Vagina (tissue), 2 donors: ENCODE measurements at regions not wholly inside any gene's neighbourhood (a gene's known extent, or its start where the extent isn't known, plus 50 kb on each side); places are given as distances from the start of the nearest gene placed in this dataset.

Experiments
- DNase-seq, 2 donors: peaks; one replicate each; pipeline ENCODE4 v3.0.0-alpha.2; 2017; ENCODE audit errors: extremely low spot score in 2 of 2
- H3K27ac ChIP-seq: fragments of 200-600 bp; sonication (generic); one replicate; pipeline ENCODE4 v1.5.1; 2019
- H3K27me3 ChIP-seq: fragments of 200-600 bp; sonication (generic); one replicate; pipeline ENCODE4 v1.5.1; 2019
- H3K36me3 ChIP-seq, 2 donors: fragments of 200-600 bp; sonication (generic); one replicate each; pipeline ENCODE4 v1.5.1; 2017 to 2019
- H3K4me1 ChIP-seq: fragments of 200-600 bp; sonication (generic); one replicate; pipeline ENCODE4 v1.5.1; 2019
- H3K4me3 ChIP-seq, 2 donors: fragments of 200-600 bp; sonication (generic); 1 replicate in 1 of 2; 2 replicates in 1 of 2; pipeline ENCODE4 v1.5.1; 2016 to 2019
- H3K9me3 ChIP-seq: fragments of 200-600 bp; sonication (generic); one replicate; pipeline ENCODE4 v1.5.1; 2019
- POLR2A ChIP-seq, 2 donors: fragments of 450-650 bp; IDR thresholded peaks; one replicate each; pipeline ENCODE4 v1.6.1; 2017; ENCODE audit warnings: antibody characterized with exemption in 2 of 2, mild to moderate bottlenecking in 2 of 2, moderate library complexity in 2 of 2
- POLR2AphosphoS5 ChIP-seq, 2 donors: sonication (generic); formaldehyde crosslinking; IDR thresholded peaks; one replicate each; pipeline ENCODE4 v1.9.0; 2017; ENCODE audit warnings: antibody characterized with exemption in 2 of 2, mild to moderate bottlenecking in 2 of 2, low read depth in 1 of 2; ENCODE audit not compliant: insufficient read depth in 1 of 2
- intact Hi-C: fragments of 100-400 bp; cut with DNase I; formaldehyde crosslinking; loops from one replicate; pipeline ENCODE4 v1.15.1; 2023
- TF ChIP-seq, protein P1 (sequence below), 3 experiments: fragments of 450-650 bp in 2 of 3; fragments of 200-600 bp in 1 of 3; sonication (generic) in 1 of 3; IDR thresholded peaks; one replicate each; pipeline ENCODE4 v1.5.1; 2017 to 2019; ENCODE audit warnings: antibody characterized with exemption in 3 of 3, mild to moderate bottlenecking in 2 of 3, moderate library complexity in 2 of 3

GRCh38 chr10:57031346-57031745 lies 670.3 kb upstream of the ZWINT start:
- Histone ChIP-seq H3K36me3 (no peaks in the 10 kb centered on the region), H3K4me1 (no peaks in the 10 kb centered on the region), H3K4me3 (no peak overlapping the region), H3K9me3 (no peaks in the 10 kb centered on the region), H3K27ac (no peak overlapping the region), H3K27me3 (no peaks in the 10 kb centered on the region)
- intact Hi-C loops: no loop called here
- DNase-seq: no peak
- TF ChIP-seq POLR2AphosphoS5 (IDR thresholded peaks at IDR 0.05; ENCODE audit: insufficient read depth in 1 of 2, low read depth in 1 of 2): no peak
- TF ChIP-seq, protein P1, sequence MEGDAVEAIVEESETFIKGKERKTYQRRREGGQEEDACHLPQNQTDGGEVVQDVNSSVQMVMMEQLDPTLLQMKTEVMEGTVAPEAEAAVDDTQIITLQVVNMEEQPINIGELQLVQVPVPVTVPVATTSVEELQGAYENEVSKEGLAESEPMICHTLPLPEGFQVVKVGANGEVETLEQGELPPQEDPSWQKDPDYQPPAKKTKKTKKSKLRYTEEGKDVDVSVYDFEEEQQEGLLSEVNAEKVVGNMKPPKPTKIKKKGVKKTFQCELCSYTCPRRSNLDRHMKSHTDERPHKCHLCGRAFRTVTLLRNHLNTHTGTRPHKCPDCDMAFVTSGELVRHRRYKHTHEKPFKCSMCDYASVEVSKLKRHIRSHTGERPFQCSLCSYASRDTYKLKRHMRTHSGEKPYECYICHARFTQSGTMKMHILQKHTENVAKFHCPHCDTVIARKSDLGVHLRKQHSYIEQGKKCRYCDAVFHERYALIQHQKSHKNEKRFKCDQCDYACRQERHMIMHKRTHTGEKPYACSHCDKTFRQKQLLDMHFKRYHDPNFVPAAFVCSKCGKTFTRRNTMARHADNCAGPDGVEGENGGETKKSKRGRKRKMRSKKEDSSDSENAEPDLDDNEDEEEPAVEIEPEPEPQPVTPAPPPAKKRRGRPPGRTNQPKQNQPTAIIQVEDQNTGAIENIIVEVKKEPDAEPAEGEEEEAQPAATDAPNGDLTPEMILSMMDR (IDR thresholded peaks at IDR 0.05): no peak
- TF ChIP-seq POLR2A (IDR thresholded peaks at IDR 0.05): no peak

DNA sequence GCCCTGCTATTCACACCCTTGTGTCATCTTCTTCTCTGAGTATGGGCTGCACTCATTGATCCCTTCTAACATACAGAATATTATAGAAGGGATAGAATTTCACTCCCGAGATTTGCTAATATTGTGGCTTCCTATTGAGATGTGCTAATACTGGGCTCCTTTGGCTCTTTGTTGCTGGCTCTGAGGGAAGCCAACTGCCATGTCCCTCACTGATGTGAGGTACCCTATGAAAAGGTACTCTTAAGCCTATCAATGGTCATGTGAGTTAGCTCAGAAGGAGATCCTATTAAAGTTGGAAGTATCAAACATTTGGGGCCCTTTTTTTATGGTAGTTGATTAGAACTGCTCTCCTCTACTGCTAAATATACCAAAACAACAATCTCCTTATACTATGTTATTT lies 665.2 kb upstream of the ZWINT start:
- no peaks in the 10 kb centered on the region for H3K36me3 ChIP-seq
- no peaks in the 10 kb centered on the region for H3K27me3 ChIP-seq
- TF ChIP-seq, protein P1 (IDR thresholded peaks at IDR 0.05): no peak
- no peak for TF ChIP-seq POLR2A (IDR thresholded peaks at IDR 0.05)
- no peak for TF ChIP-seq POLR2AphosphoS5 (IDR thresholded peaks at IDR 0.05; ENCODE audit: insufficient read depth in 1 of 2, low read depth in 1 of 2)
- H3K4me3 ChIP-seq: no peak overlapping the region
- H3K9me3 ChIP-seq: no peaks in the 10 kb centered on the region
- H3K27ac ChIP-seq: no peak overlapping the region
- intact Hi-C loops: no loop called here
- no peak for DNase-seq
- H3K4me1 ChIP-seq: no peaks in the 10 kb centered on the region

DNA sequence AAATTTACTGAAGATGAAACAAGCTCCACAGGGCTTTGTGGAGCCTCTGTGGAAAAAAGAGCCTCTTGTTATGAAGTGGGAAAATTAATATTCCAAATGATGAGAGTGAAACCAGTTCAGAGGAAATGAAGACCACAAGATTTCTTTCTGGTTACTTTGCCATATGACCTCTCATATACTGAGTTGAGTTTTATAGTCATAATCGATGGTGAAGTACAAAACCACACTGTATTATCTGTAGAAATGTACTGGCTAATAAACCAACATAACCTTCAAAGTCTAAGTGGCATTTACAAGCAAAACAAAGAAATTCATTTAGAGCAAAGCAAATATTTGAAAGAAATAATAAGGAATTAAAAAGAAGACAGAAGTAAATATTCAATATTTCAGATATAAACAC lies 662.6 kb upstream of the ZWINT start:
- Histone ChIP-seq H3K4me3 (no peak overlapping the region), H3K27me3 (no peaks in the 10 kb centered on the region), H3K36me3 (no peaks in the 10 kb centered on the region), H3K9me3 (no peaks in the 10 kb centered on the region), H3K27ac (no peak overlapping the region), H3K4me1 (no peaks in the 10 kb centered on the region)
- intact Hi-C loops: no loop called here
- TF ChIP-seq POLR2AphosphoS5 (IDR thresholded peaks at IDR 0.05; ENCODE audit: insufficient read depth in 1 of 2, low read depth in 1 of 2) (no peak), POLR2A (IDR thresholded peaks at IDR 0.05) (no peak)
- TF ChIP-seq, protein P1 (IDR thresholded peaks at IDR 0.05): no peak
- DNase-seq: no peak

DNA sequence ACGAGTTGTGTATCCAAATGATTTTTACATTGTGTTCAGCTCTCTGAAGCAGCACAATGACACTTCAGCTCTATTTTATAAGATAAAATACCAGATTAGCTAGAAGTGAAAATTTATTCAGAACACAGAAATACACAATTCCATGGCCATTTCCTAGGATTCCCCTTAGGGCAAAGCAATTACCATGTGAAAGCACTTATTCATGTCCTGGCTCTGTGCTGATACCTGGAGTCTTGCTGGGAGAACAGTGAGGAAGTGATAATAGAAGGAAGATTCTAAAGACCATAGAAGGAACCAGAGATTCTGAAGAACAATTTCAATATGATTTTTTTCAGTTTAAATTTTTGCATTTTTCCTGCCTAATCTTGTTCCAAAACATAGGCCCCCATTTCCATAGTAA lies 657.4 kb upstream of the ZWINT start:
- Histone ChIP-seq H3K27ac (no peak overlapping the region), H3K4me1 (no peaks in the 10 kb centered on the region), H3K36me3 (no peaks in the 10 kb centered on the region), H3K27me3 (no peaks in the 10 kb centered on the region), H3K4me3 (no peak overlapping the region), H3K9me3 (no peaks in the 10 kb centered on the region)
- intact Hi-C loops: no loop called here
- no peak for DNase-seq
- TF ChIP-seq POLR2AphosphoS5 (IDR thresholded peaks at IDR 0.05; ENCODE audit: insufficient read depth in 1 of 2, low read depth in 1 of 2): no peak
- no peak for TF ChIP-seq POLR2A (IDR thresholded peaks at IDR 0.05)
- TF ChIP-seq, protein P1 (IDR thresholded peaks at IDR 0.05): no peak

DNA sequence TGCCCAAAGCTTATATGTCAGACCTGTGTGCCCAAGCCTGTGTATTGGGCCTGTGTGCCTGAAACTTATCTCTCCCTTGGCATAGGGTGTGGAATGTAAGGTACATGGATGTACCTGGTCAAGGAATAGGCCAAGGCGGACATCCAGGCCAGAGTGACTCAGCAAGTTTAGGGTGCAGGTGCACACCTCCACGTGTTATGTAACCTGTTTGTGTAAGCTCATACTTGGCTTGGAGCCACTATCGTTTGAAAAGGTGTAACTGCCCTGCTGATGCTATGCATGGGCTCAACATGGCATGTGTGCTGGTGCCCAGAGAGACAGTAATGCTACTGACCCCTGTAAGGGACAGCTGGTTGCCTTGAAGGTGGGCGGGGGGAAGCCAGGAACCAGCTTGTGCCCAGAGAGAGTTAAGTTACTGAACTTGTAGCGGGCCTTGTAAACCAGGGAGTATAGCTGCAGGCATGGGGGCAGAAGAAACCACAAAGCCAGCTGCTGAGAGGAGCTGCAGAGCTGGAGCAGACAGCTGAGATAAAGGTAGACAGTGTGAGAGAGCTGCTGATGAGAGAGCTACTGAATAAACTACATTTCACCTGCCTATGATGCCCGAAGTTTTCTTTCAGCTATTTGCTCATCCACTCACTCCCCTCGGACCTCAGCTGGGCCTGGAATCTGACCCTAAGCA lies 656.4 kb upstream of the ZWINT start:
- no peak overlapping the region for H3K27ac ChIP-seq
- intact Hi-C loops: no loop called here
- no peak for DNase-seq
- H3K4me1 ChIP-seq: no peaks in the 10 kb centered on the region
- H3K36me3 ChIP-seq: no peaks in the 10 kb centered on the region
- no peaks in the 10 kb centered on the region for H3K9me3 ChIP-seq
- TF ChIP-seq, protein P1 (IDR thresholded peaks at IDR 0.05): no peak
- TF ChIP-seq POLR2AphosphoS5 (IDR thresholded peaks at IDR 0.05; ENCODE audit: insufficient read depth in 1 of 2, low read depth in 1 of 2) (no peak), POLR2A (IDR thresholded peaks at IDR 0.05) (no peak)
- H3K4me3 ChIP-seq: no peak overlapping the region
- no peaks in the 10 kb centered on the region for H3K27me3 ChIP-seq
